ENCODE measurements at regions not wholly inside any gene's neighbourhood (a gene's known extent, or its start where the extent isn't known, plus 50 kb on each side); places are given as distances from the start of the nearest gene placed in this dataset.

- DNase-seq = no peak
Observed at GRCh38 chr12:77488041-77488620, 342.6 kb upstream of the NAV3 start.

- DNase-seq = no peak
Observed at GRCh38 chr12:77486872-77487271, 343.8 kb upstream of the NAV3 start.

GRCh38 chr12:77485961-77486854 lies 344.5 kb upstream of the NAV3 start:
- DNase-seq = no peak

GRCh38 chr12:77481687-77482086 lies 349.0 kb upstream of the NAV3 start:
- DNase-seq = no peak

- DNase-seq = no peak
Observed at GRCh38 chr12:77477907-77478533, 352.7 kb upstream of the NAV3 start.

- DNase-seq = no peak
Observed at GRCh38 chr12:77471801-77472200, 358.9 kb upstream of the NAV3 start.

- no peak for DNase-seq
Observed at GRCh38 chr12:77469578-77470333, 360.9 kb upstream of the NAV3 start.

GRCh38 chr12:77442633-77443032 lies 377.3 kb upstream of the E2F7 start:
- no peak for DNase-seq

- no peak for DNase-seq
Observed at GRCh38 chr12:77439749-77440148, 374.4 kb upstream of the E2F7 start.

- no peak for DNase-seq
Observed at GRCh38 chr12:77438644-77439043, 373.3 kb upstream of the E2F7 start.

- DNase-seq = no peak
Observed at GRCh38 chr12:77437206-77437605, 371.8 kb upstream of the E2F7 start.

GRCh38 chr12:77435446-77436091 lies 370.2 kb upstream of the E2F7 start:
- DNase-seq = no peak

GRCh38 chr12:77433799-77434198 lies 368.4 kb upstream of the E2F7 start:
- DNase-seq = no peak

- DNase-seq = no peak
Observed at GRCh38 chr12:77429426-77429825, 364.1 kb upstream of the E2F7 start.

GRCh38 chr12:77421152-77421551 lies 355.8 kb upstream of the E2F7 start:
- DNase-seq = no peak

- no peak for DNase-seq
Observed at GRCh38 chr12:77409551-77409950, 344.2 kb upstream of the E2F7 start.

GRCh38 chr12:77407931-77408330 lies 342.6 kb upstream of the E2F7 start:
- DNase-seq = no peak

- no peak for DNase-seq
Observed at GRCh38 chr12:77406219-77406905, 341.0 kb upstream of the E2F7 start.

- no peak for DNase-seq
Observed at GRCh38 chr12:77402716-77403115, 337.3 kb upstream of the E2F7 start.

- no peak for DNase-seq
Observed at GRCh38 chr12:77401770-77402081, 336.4 kb upstream of the E2F7 start.

- DNase-seq = no peak
Observed at GRCh38 chr12:77401064-77401769, 335.8 kb upstream of the E2F7 start.
